Osteocyte (in vitro differentiated cells): ENCODE measurements at regions not wholly inside any gene's neighbourhood (a gene's known extent, or its start where the extent isn't known, plus 50 kb on each side); places are given as distances from the start of the nearest gene placed in this dataset.

Experiments
- DNase-seq: peaks from one replicate; pipeline ENCODE4 v3.0.0; 2021; ENCODE audit warnings: mixed read lengths; ENCODE audit not compliant: unreplicated experiment; ENCODE audit errors: extremely low spot score
- H3K27ac Mint-ChIP-seq: one replicate; pipeline ENCODE4 v1.8.0; 2021; ENCODE audit warnings: mild to moderate bottlenecking, mixed read lengths; ENCODE audit not compliant: unreplicated experiment
- H3K27me3 Mint-ChIP-seq: one replicate; pipeline ENCODE4 v1.8.0; 2021; ENCODE audit warnings: mixed read lengths; ENCODE audit not compliant: unreplicated experiment
- H3K36me3 Mint-ChIP-seq: one replicate; pipeline ENCODE4 v1.8.0; 2021; ENCODE audit warnings: mixed read lengths; ENCODE audit not compliant: unreplicated experiment
- H3K4me1 Mint-ChIP-seq: one replicate; pipeline ENCODE4 v1.8.0; 2021; ENCODE audit warnings: mixed read lengths; ENCODE audit not compliant: unreplicated experiment
- H3K4me3 Mint-ChIP-seq: one replicate; pipeline ENCODE4 v1.8.0; 2021; ENCODE audit warnings: mild to moderate bottlenecking, moderate library complexity, mixed read lengths; ENCODE audit not compliant: unreplicated experiment
- H3K9me3 Mint-ChIP-seq: one replicate; pipeline ENCODE4 v1.8.0; 2021; ENCODE audit warnings: mixed read lengths; ENCODE audit not compliant: unreplicated experiment
- CTCF ChIP-seq: fragments of 200-600 bp; sonication (generic); IDR thresholded peaks from 2 replicates; pipeline ENCODE4 v1.5.0; 2021; ENCODE audit warnings: antibody characterized with exemption, mild to moderate bottlenecking, moderate library complexity

GRCh38 chr4:156497486-156497885 lies 474.1 kb downstream of the PDGFC start:
- H3K27ac Mint-ChIP-seq: no peak overlapping the region
- H3K4me1 Mint-ChIP-seq: peaks cover 4% of the 10 kb centered on the region
- no peaks in the 10 kb centered on the region for H3K27me3 Mint-ChIP-seq
- no peaks in the 10 kb centered on the region for H3K36me3 Mint-ChIP-seq
- DNase-seq: no peak
- TF ChIP-seq CTCF: no peak
- no peak overlapping the region for H3K4me3 Mint-ChIP-seq
- H3K9me3 Mint-ChIP-seq: no peaks in the 10 kb centered on the region

GRCh38 chr4:156496797-156497196 lies 474.8 kb downstream of the PDGFC start:
- Mint-ChIP-seq H3K27me3 (no peaks in the 10 kb centered on the region), H3K9me3 (peaks cover 2% of the 10 kb centered on the region), H3K27ac (no peak overlapping the region), H3K4me1 (peaks cover 4% of the 10 kb centered on the region), H3K36me3 (no peaks in the 10 kb centered on the region), H3K4me3 (no peak overlapping the region)
- TF ChIP-seq CTCF: no peak
- no peak for DNase-seq

- no peak overlapping the region for H3K4me3 Mint-ChIP-seq
- no peak overlapping the region for H3K27ac Mint-ChIP-seq
- H3K9me3 Mint-ChIP-seq: peaks cover 6% of the 10 kb centered on the region
- no peaks in the 10 kb centered on the region for H3K36me3 Mint-ChIP-seq
- no peaks in the 10 kb centered on the region for H3K27me3 Mint-ChIP-seq
- no peak for TF ChIP-seq CTCF
- peaks cover 4% of the 10 kb centered on the region for H3K4me1 Mint-ChIP-seq
- no peak for DNase-seq
Observed at GRCh38 chr4:156495836-156496235, 475.8 kb downstream of the PDGFC start.

- no peak for TF ChIP-seq CTCF
- Mint-ChIP-seq H3K36me3 (peaks cover 1% of the 10 kb centered on the region), H3K4me1 (peaks cover 4% of the 10 kb centered on the region), H3K27ac (no peak overlapping the region), H3K27me3 (no peaks in the 10 kb centered on the region), H3K9me3 (peaks cover 10% of the 10 kb centered on the region), H3K4me3 (no peak overlapping the region)
- no peak for DNase-seq
Observed at GRCh38 chr4:156495091-156495490, 476.5 kb downstream of the PDGFC start.

GRCh38 chr4:156493858-156494257 lies 477.7 kb downstream of the PDGFC start:
- Mint-ChIP-seq H3K27ac (no peak overlapping the region), H3K27me3 (no peaks in the 10 kb centered on the region), H3K4me3 (no peak overlapping the region), H3K9me3 (peaks cover 15% of the 10 kb centered on the region), H3K4me1 (peaks cover 1% of the 10 kb centered on the region), H3K36me3 (peaks cover 3% of the 10 kb centered on the region)
- no peak for TF ChIP-seq CTCF
- no peak for DNase-seq
